ENCODE measurements at regions not wholly inside any gene's neighbourhood (a gene's known extent, or its start where the extent isn't known, plus 50 kb on each side); places are given as distances from the start of the nearest gene placed in this dataset.
"Not testable (repeated sequence)": the region's sequence is repeated elsewhere in the genome, so short reads cannot be mapped to it uniquely, and the experiment has no call there.

DNA sequence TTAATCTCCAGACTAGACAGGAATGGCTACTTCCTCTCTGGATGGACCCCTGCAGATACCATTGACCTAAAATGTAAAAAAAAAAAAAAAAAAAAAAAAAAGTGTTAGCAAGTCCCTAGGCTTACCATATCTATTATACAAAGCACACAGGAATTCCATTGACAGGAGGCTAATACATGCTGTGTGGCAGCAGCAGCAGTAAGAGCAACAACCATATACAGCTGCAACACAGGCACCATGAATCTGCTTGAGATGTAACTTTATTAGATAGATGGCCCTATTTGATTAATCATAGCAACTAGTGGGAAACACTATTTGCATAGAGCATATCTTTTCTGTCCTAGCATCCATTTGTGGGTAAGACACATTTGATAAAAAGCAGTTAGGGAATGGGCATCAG lies 1447.1 kb downstream of the FAM181B start:
- Histone ChIP-seq H3K4me2 (ENCODE audit: insufficient read depth, low read length) (no peak overlapping the region), H2AFZ (ENCODE audit: low read depth, low read length) (no peak overlapping the region), H3K36me3 (ENCODE audit: control insufficient read depth in 2 of 2, extremely low read depth in 1 of 2, insufficient read depth in 2 of 2, low read length in 2 of 2) (no peaks in the 10 kb centered on the region), H3K27ac (ENCODE audit: insufficient read depth, low read depth, low read length) (no peak overlapping the region), H4K20me1 (replicated peaks; ENCODE audit: control insufficient read depth, extremely low read depth, insufficient read depth, low read length) (no peaks in the 10 kb centered on the region), H3K4me1 (ENCODE audit: control insufficient read depth, extremely low read depth, insufficient read depth, low read length) (no peaks in the 10 kb centered on the region), H3K79me2 (ENCODE audit: control insufficient read depth, insufficient read depth, low read length) (no peaks in the 10 kb centered on the region), H3K9me3 (replicated peaks; ENCODE audit: control insufficient read depth, insufficient read depth, low read length) (peaks cover 4% of the 10 kb centered on the region), H3K9ac (replicated peaks; ENCODE audit: extremely low read depth, insufficient read depth, low read length) (no peak overlapping the region), H3K4me3 (replicated peaks in 1 of 3; ENCODE audit: insufficient read depth in 1 of 3, low read depth in 1 of 3, low read length in 3 of 3) (no peak overlapping the region), H3K27me3 (ENCODE audit: control insufficient read depth in 2 of 2, insufficient read depth in 2 of 2, low read length in 2 of 2) (no peaks in the 10 kb centered on the region), H3K9me1 (replicated peaks; ENCODE audit: control insufficient read depth, extremely low read depth, insufficient read depth, low read length) (no peaks in the 10 kb centered on the region)
- BruUV-seq (replicated peaks), result no TSS peak
- FAIRE-seq, result no peak
- TF ChIP-seq FOS (IDR thresholded peaks at IDR 0.05; ENCODE audit: borderline replicate concordance, insufficient read depth, low read length) (no peak), POLR2AphosphoS5 (IDR thresholded peaks at IDR 0.05; ENCODE audit: insufficient read depth, low read depth, low read length) (no peak)
- ChIA-PET POLR2A (no interaction called here), CTCF (no interaction called here)
- no peak for DNase-seq (ENCODE audit: low read depth, low spot score)
- intact Hi-C loops (cut with micrococcal nuclease), result no loop called here
- dilution Hi-C loops (cut with MboI; ENCODE audit: extremely low pct_ligation_motif_present, low sequenced_read_pairs), result no loop called here

DNA sequence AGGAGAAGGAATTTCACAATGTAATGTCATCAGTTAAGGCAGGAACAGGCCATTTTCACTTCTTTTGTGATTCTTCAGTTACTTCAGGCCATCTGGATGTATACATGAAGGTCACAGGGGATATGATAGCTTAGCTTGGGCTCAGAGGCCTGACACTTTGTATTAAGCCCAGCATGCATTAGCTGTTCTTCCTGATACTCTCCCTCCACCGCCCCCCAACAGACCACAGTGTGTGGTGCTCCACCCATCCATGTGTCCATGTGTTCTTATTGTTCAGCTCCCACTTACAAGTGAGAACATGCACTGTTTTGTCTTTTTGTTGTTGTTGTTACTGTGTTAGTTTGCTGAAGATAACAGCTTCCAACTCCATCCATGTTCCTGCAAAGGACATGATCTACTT lies 1453.4 kb downstream of the FAM181B start:
- H3K27ac ChIP-seq (ENCODE audit: insufficient read depth, low read depth, low read length); H3K4me1 ChIP-seq (ENCODE audit: control insufficient read depth, extremely low read depth, insufficient read depth, low read length); H3K4me2 ChIP-seq (ENCODE audit: insufficient read depth, low read length); BruUV-seq (replicated peaks); H3K79me2 ChIP-seq (ENCODE audit: control insufficient read depth, insufficient read depth, low read length); H3K9ac ChIP-seq (replicated peaks; ENCODE audit: extremely low read depth, insufficient read depth, low read length); H4K20me1 ChIP-seq (replicated peaks; ENCODE audit: control insufficient read depth, extremely low read depth, insufficient read depth, low read length); FAIRE-seq; CTCF ChIA-PET; H3K36me3 ChIP-seq (ENCODE audit: control insufficient read depth in 2 of 2, extremely low read depth in 1 of 2, insufficient read depth in 2 of 2, low read length in 2 of 2); dilution Hi-C loops (cut with MboI; ENCODE audit: extremely low pct_ligation_motif_present, low sequenced_read_pairs); H3K9me3 ChIP-seq (replicated peaks; ENCODE audit: control insufficient read depth, insufficient read depth, low read length); H3K9me1 ChIP-seq (replicated peaks; ENCODE audit: control insufficient read depth, extremely low read depth, insufficient read depth, low read length); H3K4me3 ChIP-seq (replicated peaks in 1 of 3; ENCODE audit: insufficient read depth in 1 of 3, low read depth in 1 of 3, low read length in 3 of 3); intact Hi-C loops (cut with micrococcal nuclease); H2AFZ ChIP-seq (ENCODE audit: low read depth, low read length); DNase-seq (ENCODE audit: low read depth, low spot score); H3K27me3 ChIP-seq (ENCODE audit: control insufficient read depth in 2 of 2, insufficient read depth in 2 of 2, low read length in 2 of 2); POLR2A ChIA-PET: not testable (repeated sequence)
